ENCODE measurements at regions not wholly inside any gene's neighbourhood (a gene's known extent, or its start where the extent isn't known, plus 50 kb on each side); places are given as distances from the start of the nearest gene placed in this dataset.

GRCh38 chr2:145851730-145852129, 1331.8 kb upstream of the ZEB2 start:
- H3T11ph ChIP-seq (ENCODE audit: low read length): no peak overlapping the region

More at GRCh38 chr2:145851730-145852129, 1331.8 kb upstream of the ZEB2 start:
- no peak overlapping the region for H2BK15ac ChIP-seq (ENCODE audit: low read depth, low read length)
- no peak for DNase-seq
- H3K4me1 Mint-ChIP-seq: peaks cover 3 to 12% of the 10 kb centered on the region in 2 experiments; a peak in 3 of 4 replicates
- H4K5ac ChIP-seq (ENCODE audit: insufficient read length, low read depth, low read length): no peak overlapping the region
- no peaks in the 10 kb centered on the region for H3K79me2 ChIP-seq (ENCODE audit: insufficient read depth, low read length)
- H2BK20ac ChIP-seq (ENCODE audit: low read depth, low read length, poor library complexity, severe bottlenecking): no peak overlapping the region
- H4K8ac ChIP-seq (replicated peaks; ENCODE audit: insufficient read length, low read depth, low read length): no peak overlapping the region
- H2BK120ac ChIP-seq (ENCODE audit: low read depth, low read length, poor library complexity, severe bottlenecking): no peak overlapping the region
- no peaks in the 10 kb centered on the region for H3K27me3 ChIP-seq (ENCODE audit: insufficient read depth, low read length)
- no CpG with 5 or more reads among the region's 2 CpGs for WGBS (ENCODE audit: extremely low coverage, insufficient read length, low lambda C conversion rate)
- no peaks in the 10 kb centered on the region for H3K9me3 ChIP-seq (ENCODE audit: control insufficient read depth, low read depth, low read length)
- no peak overlapping the region for H3K9ac ChIP-seq (ENCODE audit: extremely low read depth, insufficient read length, low read length)
- no peak overlapping the region for H2AFZ ChIP-seq (ENCODE audit: low read length)
- H3K9me3 Mint-ChIP-seq: no peaks in the 10 kb centered on the region
- H2BK5ac ChIP-seq (ENCODE audit: insufficient read length, low read length): no peak overlapping the region
- no peak overlapping the region for H3K18ac ChIP-seq (ENCODE audit: insufficient read length, low read depth, low read length)
- TF ChIP-seq, protein P1, sequence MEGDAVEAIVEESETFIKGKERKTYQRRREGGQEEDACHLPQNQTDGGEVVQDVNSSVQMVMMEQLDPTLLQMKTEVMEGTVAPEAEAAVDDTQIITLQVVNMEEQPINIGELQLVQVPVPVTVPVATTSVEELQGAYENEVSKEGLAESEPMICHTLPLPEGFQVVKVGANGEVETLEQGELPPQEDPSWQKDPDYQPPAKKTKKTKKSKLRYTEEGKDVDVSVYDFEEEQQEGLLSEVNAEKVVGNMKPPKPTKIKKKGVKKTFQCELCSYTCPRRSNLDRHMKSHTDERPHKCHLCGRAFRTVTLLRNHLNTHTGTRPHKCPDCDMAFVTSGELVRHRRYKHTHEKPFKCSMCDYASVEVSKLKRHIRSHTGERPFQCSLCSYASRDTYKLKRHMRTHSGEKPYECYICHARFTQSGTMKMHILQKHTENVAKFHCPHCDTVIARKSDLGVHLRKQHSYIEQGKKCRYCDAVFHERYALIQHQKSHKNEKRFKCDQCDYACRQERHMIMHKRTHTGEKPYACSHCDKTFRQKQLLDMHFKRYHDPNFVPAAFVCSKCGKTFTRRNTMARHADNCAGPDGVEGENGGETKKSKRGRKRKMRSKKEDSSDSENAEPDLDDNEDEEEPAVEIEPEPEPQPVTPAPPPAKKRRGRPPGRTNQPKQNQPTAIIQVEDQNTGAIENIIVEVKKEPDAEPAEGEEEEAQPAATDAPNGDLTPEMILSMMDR (conservative IDR thresholded peaks at IDR 0.05): no peak
- H3K4me1 ChIP-seq (ENCODE audit: insufficient read depth, low read length): no peaks in the 10 kb centered on the region; the same call in 1 of the 2 replicates
- H2AK5ac ChIP-seq (ENCODE audit: insufficient read length, low read length): no peak overlapping the region
- no peak overlapping the region for H3K14ac ChIP-seq (ENCODE audit: insufficient read depth, low read length)
- no peaks in the 10 kb centered on the region for H4K20me1 ChIP-seq (ENCODE audit: control insufficient read depth, insufficient read depth, insufficient read length)
- no peak overlapping the region for H3K56ac ChIP-seq (ENCODE audit: insufficient read length, low read depth, low read length)
- H2BK12ac ChIP-seq (ENCODE audit: insufficient read length, low read depth, low read length): no peak overlapping the region
- no peak overlapping the region for H3K23ac ChIP-seq (ENCODE audit: insufficient read length, low read depth, low read length)
- no peaks in the 10 kb centered on the region for H3K36me3 Mint-ChIP-seq (ENCODE audit: insufficient read depth in 1 of 3, low read depth in 3 of 3)
- H3K23me2 ChIP-seq (ENCODE audit: insufficient read length, low read depth, low read length, poor library complexity, severe bottlenecking): no peaks in the 10 kb centered on the region
- H3K4ac ChIP-seq (ENCODE audit: low read depth, low read length): no peak overlapping the region
- H3K4me3 Mint-ChIP-seq: no peak overlapping the region
- H3K27ac ChIP-seq (ENCODE audit: insufficient read length, low read depth, low read length): no peak overlapping the region
- H3K27ac Mint-ChIP-seq: no peak overlapping the region
- H3K4me2 ChIP-seq (ENCODE audit: insufficient read depth, insufficient read length, low read length): no peak overlapping the region
- H3K27me3 Mint-ChIP-seq (ENCODE audit: low read depth): no peaks in the 10 kb centered on the region
- H3K79me1 ChIP-seq (ENCODE audit: insufficient read depth, low read depth, low read length, poor library complexity, severe bottlenecking): no peaks in the 10 kb centered on the region
- H4K91ac ChIP-seq (ENCODE audit: insufficient read length, low read depth, low read length): no peak overlapping the region
